Upper lobe of left lung (tissue), 4 donors: ENCODE measurements at regions not wholly inside any gene's neighbourhood (a gene's known extent, or its start where the extent isn't known, plus 50 kb on each side); places are given as distances from the start of the nearest gene placed in this dataset.

ENCODE experiments used
- CTCF ChIP-seq, 6 experiments: fragments of 450-650 bp in 4 of 6; fragments of 200-600 bp in 2 of 6; sonication (generic) in 2 of 6; IDR thresholded peaks; one replicate each; pipeline ENCODE4 v1.5.1; 2016 to 2019; ENCODE audit warnings: antibody characterized with exemption in 6 of 6
- POLR2A ChIP-seq, 4 donors: fragments of 450-650 bp; IDR thresholded peaks; one replicate each; pipeline ENCODE4 v1.5.1; 2016 to 2017; ENCODE audit warnings: antibody characterized with exemption in 4 of 4, mild to moderate bottlenecking in 2 of 4

- TF ChIP-seq CTCF (IDR thresholded peaks at IDR 0.05) (no peak), POLR2A (IDR thresholded peaks at IDR 0.05) (no peak)
These were observed 73.1 kb downstream of the ZIC5 start for GRCh38 chr13:99898421-99898820.
